ENCODE measurements at regions not wholly inside any gene's neighbourhood (a gene's known extent, or its start where the extent isn't known, plus 50 kb on each side); places are given as distances from the start of the nearest gene placed in this dataset.
"Not testable (repeated sequence)": the region's sequence is repeated elsewhere in the genome, so short reads cannot be mapped to it uniquely, and the experiment has no call there.

DNA sequence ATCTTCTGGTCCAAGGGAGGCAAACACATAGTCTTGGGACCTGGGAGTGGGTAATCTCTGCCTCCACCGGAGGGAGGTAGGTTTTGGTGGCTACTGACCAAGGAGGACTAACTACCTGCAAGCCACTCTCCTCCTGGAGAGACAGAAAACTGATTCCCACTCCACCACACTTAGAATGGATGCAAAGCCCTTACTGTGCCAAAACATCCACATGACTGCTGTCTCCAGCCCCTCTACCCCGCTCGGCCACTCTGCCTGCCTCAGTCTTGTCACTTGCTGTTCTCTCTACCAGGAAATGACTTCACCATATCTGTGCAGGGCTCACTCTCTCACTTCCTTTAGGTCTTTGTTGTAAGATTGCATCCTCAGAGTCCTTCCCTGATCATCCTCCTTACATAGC, 129.5 kb upstream of the ARG1 start:
- peak overlapping the region; percentile 7 for H2AFZ ChIP-seq (replicated peaks; ENCODE audit: low read length, poor library complexity)
- H3K56ac ChIP-seq (ENCODE audit: extremely low read depth, insufficient read depth, low read length) = no peak overlapping the region
- H2BK20ac ChIP-seq (ENCODE audit: low read depth, low read length) = no peak overlapping the region
- H3K9me1 ChIP-seq (ENCODE audit: insufficient read depth, low read length) = no peaks in the 10 kb centered on the region
- POLR2A ChIA-PET (ENCODE audit: unreplicated experiment) = no interaction called here
- no peak overlapping the region for H3K23ac ChIP-seq (ENCODE audit: low read depth, low read length)
- intact Hi-C loops (cut with micrococcal nuclease) (no loop called here), dilution Hi-C loops (cut with HindIII; ENCODE audit: low sequenced_read_pairs, unreplicated experiment) (no loop called here), in situ Hi-C loops (cut with MboI; ENCODE audit: low sequenced_read_pairs) (no loop called here)
- no TSS peak for BruUV-seq (replicated peaks)
- H3K4me3 ChIP-seq (ENCODE audit: insufficient read depth, low read depth, low read length) = no peak overlapping the region
- H2BK5ac ChIP-seq (ENCODE audit: low read depth, low read length, poor library complexity, severe bottlenecking) = no peak overlapping the region
- H3K14ac ChIP-seq (replicated peaks; ENCODE audit: low read depth, low read length) = no peak overlapping the region
- no peaks in the 10 kb centered on the region for H3K36me3 ChIP-seq (ENCODE audit: control insufficient read depth, insufficient read depth, low read length)
- no peak overlapping the region for H3K4ac ChIP-seq (ENCODE audit: low read depth, low read length)
- peaks cover 6% of the 10 kb centered on the region for H3K27me3 ChIP-seq (ENCODE audit: control insufficient read depth, insufficient read depth, low read length)
- H4K8ac ChIP-seq (ENCODE audit: low read depth in 2 of 2, low read length in 2 of 2) = no peak overlapping the region
- CTCF ChIA-PET = no interaction called here
- H4K91ac ChIP-seq (ENCODE audit: insufficient read depth, low read depth, low read length) = no peak overlapping the region
- H2AK9ac ChIP-seq (replicated peaks; ENCODE audit: low read depth, low read length, poor library complexity) = no peak overlapping the region
- H3K4me1 ChIP-seq (ENCODE audit: control insufficient read depth, insufficient read depth, low read length) = no peaks in the 10 kb centered on the region
- no peak for TF ChIP-seq RFX5 (IDR thresholded peaks at IDR 0.05; ENCODE audit: low read depth, low read length)
- TF ChIP-seq MXI1 (IDR thresholded peaks at IDR 0.05; ENCODE audit: borderline replicate concordance, low read depth, low read length) = no peak
- TF ChIP-seq POLR2A (IDR thresholded peaks at IDR 0.05; ENCODE audit: low read depth, low read length) = no peak
- H3K4me2 ChIP-seq (ENCODE audit: low read depth, low read length) = no peak overlapping the region
- no peak overlapping the region for H3K9ac ChIP-seq (ENCODE audit: low read depth, low read length)
- DNase-seq = no peak
- H2BK120ac ChIP-seq (ENCODE audit: low read depth, low read length) = no peak overlapping the region
- no peak overlapping the region for H2BK15ac ChIP-seq (ENCODE audit: low read depth, low read length)
- no peaks in the 10 kb centered on the region for H4K20me1 ChIP-seq (ENCODE audit: insufficient read depth, low read length)
- WGBS, 2 experiments (ENCODE audit: extremely low coverage in 2 of 2, insufficient read length in 1 of 2) = no CpG with 5 or more reads among the region's 3 CpGs
- H4K5ac ChIP-seq (ENCODE audit: low read depth, low read length) = no peak overlapping the region
- H2AK5ac ChIP-seq (ENCODE audit: low read depth, low read length) = no peak overlapping the region
- no peak overlapping the region for H3K18ac ChIP-seq (ENCODE audit: low read depth, low read length)
- no peaks in the 10 kb centered on the region for H3K79me1 ChIP-seq (ENCODE audit: low read depth in 1 of 2, low read length in 2 of 2)
- no peak overlapping the region for H3K27ac ChIP-seq (ENCODE audit: insufficient read depth, low read length)
- no peaks in the 10 kb centered on the region for H3K9me3 ChIP-seq (ENCODE audit: control insufficient read depth, insufficient read depth, low read length)
- ATAC-seq (ENCODE audit: low read depth) = no peak

DNA sequence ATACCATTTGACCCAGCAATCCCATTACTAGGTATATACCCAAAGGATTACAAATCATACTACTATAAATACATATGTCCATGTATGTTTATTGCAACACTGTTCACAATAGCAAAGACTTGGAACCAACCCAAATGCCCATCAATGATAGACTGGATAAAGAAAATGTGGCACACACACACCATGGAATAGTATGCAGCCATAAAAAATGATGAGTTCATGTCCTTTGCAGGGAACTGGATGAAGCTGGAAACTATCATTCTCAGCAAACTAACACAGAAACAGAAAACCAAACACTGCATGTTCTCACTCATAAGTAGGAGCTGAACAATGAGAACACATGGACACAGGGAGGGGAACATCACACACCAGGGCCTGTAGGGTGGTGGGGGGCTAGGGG, 127.7 kb upstream of the ARG1 start:
- ATAC-seq (ENCODE audit: low read depth); H3K9me3 ChIP-seq (ENCODE audit: control insufficient read depth, insufficient read depth, low read length); H3K79me1 ChIP-seq (ENCODE audit: low read depth in 1 of 2, low read length in 2 of 2); in situ Hi-C loops (cut with MboI; ENCODE audit: low sequenced_read_pairs); intact Hi-C loops (cut with micrococcal nuclease); H2AFZ ChIP-seq (replicated peaks; ENCODE audit: low read length, poor library complexity); H4K20me1 ChIP-seq (ENCODE audit: insufficient read depth, low read length); H3K27me3 ChIP-seq (ENCODE audit: control insufficient read depth, insufficient read depth, low read length); H3K4ac ChIP-seq (ENCODE audit: low read depth, low read length); H3K4me3 ChIP-seq (ENCODE audit: insufficient read depth, low read depth, low read length); H2BK120ac ChIP-seq (ENCODE audit: low read depth, low read length); H3K18ac ChIP-seq (ENCODE audit: low read depth, low read length); H2BK20ac ChIP-seq (ENCODE audit: low read depth, low read length); BruUV-seq (replicated peaks); H3K36me3 ChIP-seq (ENCODE audit: control insufficient read depth, insufficient read depth, low read length); H3K27ac ChIP-seq (ENCODE audit: insufficient read depth, low read length); DNase-seq; H3K23ac ChIP-seq (ENCODE audit: low read depth, low read length); H2AK9ac ChIP-seq (replicated peaks; ENCODE audit: low read depth, low read length, poor library complexity); H4K91ac ChIP-seq (ENCODE audit: insufficient read depth, low read depth, low read length); H3K4me1 ChIP-seq (ENCODE audit: control insufficient read depth, insufficient read depth, low read length); H3K9ac ChIP-seq (ENCODE audit: low read depth, low read length); H4K5ac ChIP-seq (ENCODE audit: low read depth, low read length); H3K14ac ChIP-seq (replicated peaks; ENCODE audit: low read depth, low read length); H3K56ac ChIP-seq (ENCODE audit: extremely low read depth, insufficient read depth, low read length); H3K4me2 ChIP-seq (ENCODE audit: low read depth, low read length); H2BK5ac ChIP-seq (ENCODE audit: low read depth, low read length, poor library complexity, severe bottlenecking); H3K9me1 ChIP-seq (ENCODE audit: insufficient read depth, low read length); H2AK5ac ChIP-seq (ENCODE audit: low read depth, low read length); H2BK15ac ChIP-seq (ENCODE audit: low read depth, low read length); CTCF ChIA-PET; dilution Hi-C loops (cut with HindIII; ENCODE audit: low sequenced_read_pairs, unreplicated experiment); POLR2A ChIA-PET (ENCODE audit: unreplicated experiment); H4K8ac ChIP-seq (ENCODE audit: low read depth in 2 of 2, low read length in 2 of 2): not testable (repeated sequence)
